Spleen (tissue), 11 donors: ENCODE measurements at regions not wholly inside any gene's neighbourhood (a gene's known extent, or its start where the extent isn't known, plus 50 kb on each side); places are given as distances from the start of the nearest gene placed in this dataset.
A peak's percentile ranks its signal among the peaks of the same experiment; 100 is the strongest.
"Not testable (repeated sequence)": the region's sequence is repeated elsewhere in the genome, so short reads cannot be mapped to it uniquely, and the experiment has no call there.

ENCODE experiments used
- DNase-seq: peaks from one replicate; pipeline ENCODE4 v3.0.0-alpha.2; 2020
- H3K27ac ChIP-seq, 8 donors: fragments of 200-600 bp; sonication (generic) in 7 of 8; 1 replicate in 4 of 8; 2 replicates in 4 of 8; pipeline versions ENCODE4 v1.5.0 to v1.8.0; 2016 to 2021; ENCODE audit warnings: inconsistent platforms in 4 of 8, mild to moderate bottlenecking in 4 of 8, moderate library complexity in 1 of 8
- H3K27me3 ChIP-seq, 7 donors: fragments of 200-600 bp; sonication (generic) in 6 of 7; replicated peaks in 1 of 7; 1 replicate in 4 of 7; 2 replicates in 3 of 7; pipeline versions ENCODE4 v1.5.0 to v1.8.0; 2016 to 2021; ENCODE audit warnings: inconsistent platforms in 3 of 7, mild to moderate bottlenecking in 1 of 7
- H3K36me3 ChIP-seq, 6 donors: fragments of 200-600 bp; sonication (generic) in 5 of 6; 1 replicate in 4 of 6; 2 replicates in 2 of 6; pipeline versions ENCODE4 v1.5.0 to v1.8.0; 2016 to 2021; ENCODE audit warnings: inconsistent platforms in 2 of 6
- H3K4me1 ChIP-seq, 6 donors: fragments of 200-600 bp; sonication (generic) in 5 of 6; 1 replicate in 3 of 6; 2 replicates in 3 of 6; pipeline versions ENCODE4 v1.5.0 to v1.8.0; 2016 to 2021; ENCODE audit warnings: inconsistent platforms in 3 of 6
- H3K4me3 ChIP-seq, 8 donors: fragments of 200-600 bp; sonication (generic) in 7 of 8; 1 replicate in 4 of 8; 2 replicates in 4 of 8; pipeline versions ENCODE4 v1.5.0 to v1.8.0; 2016 to 2021; ENCODE audit warnings: inconsistent platforms in 4 of 8, mild to moderate bottlenecking in 4 of 8, moderate library complexity in 2 of 8
- H3K9me3 ChIP-seq, 8 donors: fragments of 200-600 bp; sonication (generic) in 7 of 8; 1 replicate in 4 of 8; 2 replicates in 4 of 8; pipeline versions ENCODE4 v1.5.0 to v1.8.0; 2016 to 2021; ENCODE audit warnings: inconsistent platforms in 4 of 8
- POLR2A ChIP-seq, 3 donors: fragments of 450-650 bp; IDR thresholded peaks; one replicate each; pipeline ENCODE4 v1.5.1; 2017; ENCODE audit warnings: antibody characterized with exemption in 3 of 3, mild to moderate bottlenecking in 1 of 3
- POLR2AphosphoS5 ChIP-seq, 3 donors: sonication (generic); formaldehyde crosslinking; IDR thresholded peaks; one replicate each; pipeline ENCODE4 v1.5.1; 2017; ENCODE audit warnings: antibody characterized with exemption in 3 of 3
- WGBS, 5 donors: extraction: QIAGEN DNeasy Blood & Tissue Kit in 3 of 5; methylation state at CpG; one replicate each; pipeline versions ENCODE4 v1.1.5 to v1.1.7; 2013 to 2018; 5-methylcytosine and 5-hydroxymethylcytosine counted together
- intact Hi-C: fragments of 100-400 bp; cut with DNase I; formaldehyde crosslinking; loops from one replicate; pipeline ENCODE4 v1.15.0; 2023; ENCODE audit warnings: low total_unique reads
- TF ChIP-seq, protein P1 (sequence below), 11 experiments: fragments of 200-600 bp in 7 of 11; fragments of 450-650 bp in 4 of 11; sonication (generic) in 4 of 11; IDR thresholded peaks in 8 of 11; conservative IDR thresholded peaks in 3 of 11; 1 replicate in 7 of 11; 2 replicates in 4 of 11; pipeline versions ENCODE4 v1.4.0 to v1.8.0; 2016 to 2021; ENCODE audit warnings: antibody characterized with exemption in 11 of 11, inconsistent platforms in 4 of 11, mild to moderate bottlenecking in 1 of 11
- donor health status: healthy with polysubstance abuse.
- donor health status: DM: no; HTN: no; CAD: no; lungs with moderate emphysema.
- donor health status: DM: no; HTN: no; CAD: no.
- donor health status: Bipolar disorder and iron deficiency.
- donor health status: healthy.
- donor health status: DM: no; HTN: no; CAD: no.
- donor health status: DM: yes; HTN: yes; CAD: no.

DNA sequence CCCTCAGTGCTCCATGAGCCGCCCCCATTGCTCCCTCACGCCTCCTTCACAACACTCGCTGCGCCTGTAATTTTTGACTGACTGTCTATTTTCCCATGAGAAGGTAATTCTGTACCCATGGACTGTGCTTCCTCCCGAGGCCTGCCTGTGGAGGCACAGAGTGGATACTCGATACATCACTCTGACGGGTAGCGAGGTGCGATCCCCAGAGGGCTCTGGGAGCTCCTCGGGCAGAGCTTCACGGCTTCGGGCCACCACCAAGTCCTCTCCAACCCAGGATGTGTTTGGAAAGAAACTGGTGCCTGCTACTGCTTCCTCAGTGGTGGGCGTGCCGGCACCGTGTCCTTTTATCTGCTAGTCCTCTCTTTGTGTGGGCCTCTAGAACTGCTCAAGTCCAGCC, 108.6 kb upstream of the DLG1 start:
- 80 to 94% (median 93%) methylated on average over 15 of the region's 15 CpGs for WGBS, 5 donors
- Histone ChIP-seq H3K4me1 (peaks cover 0 to 8% (median 0%) of the 10 kb centered on the region in 6 donors), H3K27ac (peak overlapping the region in 1 of 8 donors; percentile 46), H3K4me3 (no peak overlapping the region), H3K27me3 (peaks cover 0 to 11% (median 0%) of the 10 kb centered on the region in 7 donors), H3K36me3 (no peaks in the 10 kb centered on the region), H3K9me3 (peaks cover 0 to 9% (median 0%) of the 10 kb centered on the region in 8 donors)
- peak; percentile 35 for DNase-seq
- TF ChIP-seq, protein P1, sequence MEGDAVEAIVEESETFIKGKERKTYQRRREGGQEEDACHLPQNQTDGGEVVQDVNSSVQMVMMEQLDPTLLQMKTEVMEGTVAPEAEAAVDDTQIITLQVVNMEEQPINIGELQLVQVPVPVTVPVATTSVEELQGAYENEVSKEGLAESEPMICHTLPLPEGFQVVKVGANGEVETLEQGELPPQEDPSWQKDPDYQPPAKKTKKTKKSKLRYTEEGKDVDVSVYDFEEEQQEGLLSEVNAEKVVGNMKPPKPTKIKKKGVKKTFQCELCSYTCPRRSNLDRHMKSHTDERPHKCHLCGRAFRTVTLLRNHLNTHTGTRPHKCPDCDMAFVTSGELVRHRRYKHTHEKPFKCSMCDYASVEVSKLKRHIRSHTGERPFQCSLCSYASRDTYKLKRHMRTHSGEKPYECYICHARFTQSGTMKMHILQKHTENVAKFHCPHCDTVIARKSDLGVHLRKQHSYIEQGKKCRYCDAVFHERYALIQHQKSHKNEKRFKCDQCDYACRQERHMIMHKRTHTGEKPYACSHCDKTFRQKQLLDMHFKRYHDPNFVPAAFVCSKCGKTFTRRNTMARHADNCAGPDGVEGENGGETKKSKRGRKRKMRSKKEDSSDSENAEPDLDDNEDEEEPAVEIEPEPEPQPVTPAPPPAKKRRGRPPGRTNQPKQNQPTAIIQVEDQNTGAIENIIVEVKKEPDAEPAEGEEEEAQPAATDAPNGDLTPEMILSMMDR (IDR thresholded peaks at IDR 0.05 in 8 of 11, conservative IDR thresholded peaks at IDR 0.05 in 3 of 11) = no peak
- TF ChIP-seq POLR2A (IDR thresholded peaks at IDR 0.05) (no peak), POLR2AphosphoS5 (IDR thresholded peaks at IDR 0.05) (no peak)
- intact Hi-C loops = no loop called here

DNA sequence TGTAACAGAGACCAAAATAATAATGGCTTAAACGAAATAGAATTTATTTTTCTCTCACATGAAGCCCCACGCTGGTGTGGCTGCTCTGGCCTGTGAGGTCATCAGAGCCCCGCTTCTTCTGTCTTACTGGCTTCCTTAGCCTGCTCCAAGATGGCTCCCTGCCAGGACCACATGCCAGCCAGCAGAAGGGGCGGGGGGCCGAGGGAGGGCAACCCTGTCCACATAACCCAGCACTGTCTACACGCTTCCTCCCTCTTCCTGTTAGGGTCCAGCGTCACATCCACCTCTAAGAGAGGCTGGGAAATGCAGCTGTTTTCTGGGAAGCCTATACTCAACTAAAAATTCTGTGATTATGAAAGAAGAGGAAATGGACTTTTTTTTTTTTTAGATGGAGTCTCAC, 107.9 kb upstream of the DLG1 start:
- peak overlapping the region in 5 of 8 donors; percentile 5 to 46 (median 33) for H3K27ac ChIP-seq
- H3K4me3 ChIP-seq = no peak overlapping the region
- peak; percentile 68 for DNase-seq
- H3K9me3 ChIP-seq = peaks cover 0 to 9% (median 0%) of the 10 kb centered on the region in 8 donors
- peaks cover 0 to 11% (median 0%) of the 10 kb centered on the region in 7 donors for H3K27me3 ChIP-seq
- H3K4me1 ChIP-seq = peaks cover 0 to 8% (median 0%) of the 10 kb centered on the region in 6 donors
- no peaks in the 10 kb centered on the region for H3K36me3 ChIP-seq
- TF ChIP-seq, protein P1 (IDR thresholded peaks at IDR 0.05 in 8 of 11, conservative IDR thresholded peaks at IDR 0.05 in 3 of 11) = no peak
- TF ChIP-seq POLR2AphosphoS5 (IDR thresholded peaks at IDR 0.05) (peak in 2 of 3 donors; percentile 44 to 50), POLR2A (IDR thresholded peaks at IDR 0.05) (no peak)
- 22 to 46% (median 26%) methylated on average over 7 of the region's 7 CpGs for WGBS, 5 donors
- intact Hi-C loops = no loop called here

DNA sequence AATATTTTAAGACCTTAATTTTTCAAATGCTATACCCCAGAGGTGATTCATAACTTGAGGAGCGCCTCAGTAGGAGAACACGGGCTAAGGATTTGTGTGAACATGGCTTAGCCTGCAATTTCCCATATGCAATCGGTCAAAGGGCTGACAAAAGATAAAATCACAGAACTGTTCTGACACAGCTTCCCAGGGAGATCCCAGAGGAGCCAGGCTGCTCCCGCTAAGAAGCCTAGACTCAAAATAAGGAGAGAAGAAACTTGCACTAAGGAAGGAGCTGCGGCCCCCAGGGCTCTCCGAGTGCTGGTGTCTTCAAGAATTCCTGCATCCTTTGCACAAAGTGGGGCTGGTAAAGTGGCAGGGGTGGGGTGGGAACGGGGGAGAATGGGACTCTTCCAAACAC, 106.3 kb upstream of the DLG1 start:
- Histone ChIP-seq H3K9me3 (peaks cover 0 to 4% (median 0%) of the 10 kb centered on the region in 8 donors), H3K27me3 (peaks cover 0 to 11% (median 0%) of the 10 kb centered on the region in 7 donors), H3K4me1 (peaks cover 0 to 8% (median 0%) of the 10 kb centered on the region in 6 donors), H3K27ac (no peak overlapping the region), H3K4me3 (no peak overlapping the region), H3K36me3 (no peaks in the 10 kb centered on the region)
- intact Hi-C loops = no loop called here
- DNase-seq = peak; percentile 34
- WGBS, 5 donors = 87 to 93% (median 91%) methylated on average over 7 of the region's 7 CpGs
- TF ChIP-seq, protein P1 (IDR thresholded peaks at IDR 0.05 in 8 of 11, conservative IDR thresholded peaks at IDR 0.05 in 3 of 11) = no peak
- TF ChIP-seq POLR2AphosphoS5 (IDR thresholded peaks at IDR 0.05) = no peak
- no peak for TF ChIP-seq POLR2A (IDR thresholded peaks at IDR 0.05)

DNA sequence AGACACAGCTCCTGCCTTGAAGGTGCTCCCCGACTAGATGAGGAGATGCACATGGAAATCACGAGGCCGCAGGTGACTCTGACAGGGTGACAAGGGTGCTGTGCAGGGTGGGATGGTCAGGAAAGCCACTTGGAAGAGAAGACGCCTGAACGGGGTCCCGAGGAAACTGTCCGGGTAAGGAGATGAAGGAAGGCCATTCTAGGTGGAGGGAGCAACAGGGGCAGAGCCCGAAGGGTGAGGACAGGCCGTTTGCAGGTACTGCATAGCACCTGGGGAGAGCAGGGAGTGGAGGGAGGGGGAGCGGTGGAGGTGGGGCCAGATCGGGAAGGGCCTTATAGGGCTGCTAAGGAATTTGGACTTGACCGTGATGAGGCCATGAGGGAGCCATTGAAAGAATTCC, 105.6 kb upstream of the DLG1 start:
- intact Hi-C loops = no loop called here
- 88 to 95% (median 90%) methylated on average over 12 of the region's 12 CpGs for WGBS, 5 donors
- Histone ChIP-seq H3K4me1 (peaks cover 0 to 8% (median 0%) of the 10 kb centered on the region in 6 donors), H3K4me3 (no peak overlapping the region), H3K36me3 (no peaks in the 10 kb centered on the region), H3K27me3 (peaks cover 0 to 9% (median 0%) of the 10 kb centered on the region in 7 donors), H3K27ac (no peak overlapping the region), H3K9me3 (no peaks in the 10 kb centered on the region)
- TF ChIP-seq, protein P1 (IDR thresholded peaks at IDR 0.05 in 8 of 11, conservative IDR thresholded peaks at IDR 0.05 in 3 of 11) = no peak
- TF ChIP-seq POLR2A (IDR thresholded peaks at IDR 0.05) = no peak
- TF ChIP-seq POLR2AphosphoS5 (IDR thresholded peaks at IDR 0.05) = no peak
- peak; percentile 53 for DNase-seq

DNA sequence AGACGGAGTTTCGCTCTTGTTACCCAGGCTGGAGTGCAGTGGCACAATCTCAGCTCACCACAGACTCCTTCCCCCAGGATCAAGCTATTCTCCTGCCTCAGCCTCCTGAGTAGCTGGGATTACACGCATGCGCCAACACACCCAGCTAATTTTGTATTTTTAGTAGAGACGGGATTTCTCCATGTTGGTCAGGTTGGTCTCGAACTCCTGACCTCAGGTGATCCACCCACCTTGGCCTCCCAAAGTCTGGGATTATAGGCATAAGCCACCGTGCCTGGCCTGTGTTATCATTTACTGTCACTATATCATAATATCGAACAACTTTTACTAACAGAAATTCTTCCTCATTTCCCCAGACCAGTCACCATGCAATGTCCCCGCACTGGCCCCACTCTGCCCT, 104.0 kb upstream of the DLG1 start:
- H3K27ac ChIP-seq, H3K4me1 ChIP-seq, H3K4me3 ChIP-seq, intact Hi-C loops, H3K9me3 ChIP-seq, H3K27me3 ChIP-seq, H3K36me3 ChIP-seq: not testable (repeated sequence)
- peak; percentile 8 for DNase-seq
- 91 to 97% (median 93%) methylated on average over 9 of the region's 9 CpGs for WGBS, 5 donors
